ENCODE measurements at regions not wholly inside any gene's neighbourhood (a gene's known extent, or its start where the extent isn't known, plus 50 kb on each side); places are given as distances from the start of the nearest gene placed in this dataset.

DNA sequence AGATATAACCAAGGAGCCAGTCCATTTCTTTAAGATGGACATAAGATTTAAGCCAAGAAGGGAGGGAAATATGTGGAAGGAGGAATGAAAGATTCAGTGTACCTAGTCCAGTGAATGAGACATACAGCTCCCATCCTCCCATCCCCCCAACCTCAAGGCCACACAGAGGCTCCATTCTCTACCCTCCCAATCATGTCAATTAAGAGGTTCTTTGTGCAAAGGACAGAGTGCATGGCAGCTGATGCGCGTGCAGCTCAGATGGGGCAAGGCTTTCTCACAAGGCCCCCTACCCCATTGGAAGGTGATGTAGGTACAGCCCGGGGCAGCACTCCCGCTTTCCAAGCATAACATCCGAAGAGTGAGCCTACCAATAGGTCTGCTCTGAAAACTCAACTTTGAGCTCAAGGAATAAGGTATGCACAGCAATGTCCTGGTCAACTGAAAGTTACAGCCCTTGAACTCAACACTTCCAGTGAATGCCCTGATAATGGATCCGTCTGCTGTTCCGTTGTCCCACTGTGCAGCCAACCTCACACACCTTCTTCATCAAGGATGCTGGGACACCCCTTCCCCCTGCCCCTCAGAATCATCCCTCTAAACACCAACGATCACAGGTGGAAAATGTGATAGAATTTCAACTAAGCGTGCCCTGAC is 458.1 kb downstream of the SOX9 start:
- no peak for DNase-seq (ENCODE audit: low read depth)

GRCh38 chr17:72579990-72580320 is 459.1 kb downstream of the SOX9 start:
- DNase-seq (ENCODE audit: low read depth): no peak

DNA sequence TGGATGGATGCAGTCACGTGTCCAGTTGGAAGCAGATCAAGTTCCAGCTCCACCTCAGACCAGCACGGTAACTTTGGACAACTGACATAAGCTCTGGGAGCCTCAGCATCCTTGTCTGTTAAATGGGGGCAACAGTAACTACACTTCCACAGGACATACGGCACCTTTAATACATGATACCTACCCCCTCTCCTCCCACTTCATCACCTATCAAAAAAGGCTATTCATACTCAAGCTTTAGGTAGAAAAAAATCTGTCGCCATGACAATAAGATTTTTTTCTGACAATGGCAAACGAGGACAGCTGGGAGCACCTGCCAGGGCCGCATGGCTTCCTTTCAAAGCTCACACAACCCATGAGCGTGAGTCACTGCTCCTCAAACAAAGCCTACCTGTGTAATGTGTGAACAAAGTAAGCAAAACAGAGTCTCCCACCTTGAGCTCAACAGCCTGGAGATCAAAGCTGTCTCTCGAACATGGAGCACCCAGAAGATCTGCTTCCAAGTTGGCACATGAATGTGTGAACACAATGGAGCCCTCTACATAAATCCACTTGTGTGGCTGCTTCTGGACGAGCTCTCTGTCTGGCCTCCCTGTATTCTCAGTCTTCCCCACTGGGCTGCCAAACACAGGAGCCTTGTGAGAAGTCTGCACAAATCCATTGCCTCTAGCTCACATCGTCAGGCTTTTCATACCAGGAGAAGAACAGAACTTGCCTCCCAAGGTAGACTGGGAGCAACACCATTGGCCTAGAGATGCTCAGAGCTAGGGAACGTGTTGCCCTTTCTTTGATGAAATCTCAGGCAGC is 459.7 kb downstream of the SOX9 start:
- no peak for DNase-seq (ENCODE audit: low read depth)

- DNase-seq (ENCODE audit: low read depth): no peak
Measured at GRCh38 chr17:72587156-72587555, 466.3 kb downstream of the SOX9 start.

GRCh38 chr17:72587773-72588511 is 467.1 kb downstream of the SOX9 start:
- DNase-seq (ENCODE audit: low read depth): no peak

DNA sequence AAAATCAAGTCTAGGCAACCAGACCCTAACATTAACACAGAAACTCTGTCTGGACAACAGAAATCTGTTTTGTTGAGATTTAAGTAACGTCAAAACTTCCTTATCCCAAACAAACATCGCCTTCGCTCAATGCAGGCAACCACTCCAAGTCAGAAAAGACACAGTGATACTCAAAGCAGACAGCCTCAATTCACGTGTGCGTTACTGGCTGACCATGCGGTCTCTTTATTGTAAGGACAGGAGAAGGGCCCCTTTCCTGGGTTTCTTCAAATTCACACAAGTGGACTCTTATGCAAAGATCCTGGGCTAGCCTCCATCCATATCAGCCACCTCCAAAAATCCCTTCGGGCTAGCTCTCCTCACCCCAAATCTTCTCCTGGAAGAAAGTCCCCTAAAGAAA is 467.7 kb downstream of the SOX9 start:
- DNase-seq (ENCODE audit: low read depth): no peak

DNA sequence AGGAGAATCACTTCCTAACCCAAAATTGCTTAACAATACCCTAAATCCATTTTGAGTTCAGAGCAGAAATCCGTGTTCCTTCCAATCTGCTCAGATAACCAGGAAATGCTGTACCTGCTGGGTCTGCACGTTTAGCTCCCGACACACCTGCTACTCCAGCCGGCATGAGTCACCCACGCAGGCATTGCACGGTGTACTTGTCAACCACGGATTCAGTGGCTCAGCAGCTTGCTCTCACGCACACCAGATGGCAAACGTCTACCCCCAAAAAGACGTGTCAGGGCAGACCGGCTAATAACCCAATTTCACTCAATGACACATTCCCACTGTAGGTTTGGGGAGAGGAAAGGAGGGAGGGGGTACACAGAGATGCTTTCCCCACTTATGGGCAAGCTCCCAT is 468.1 kb downstream of the SOX9 start:
- no peak for DNase-seq (ENCODE audit: low read depth)

DNA sequence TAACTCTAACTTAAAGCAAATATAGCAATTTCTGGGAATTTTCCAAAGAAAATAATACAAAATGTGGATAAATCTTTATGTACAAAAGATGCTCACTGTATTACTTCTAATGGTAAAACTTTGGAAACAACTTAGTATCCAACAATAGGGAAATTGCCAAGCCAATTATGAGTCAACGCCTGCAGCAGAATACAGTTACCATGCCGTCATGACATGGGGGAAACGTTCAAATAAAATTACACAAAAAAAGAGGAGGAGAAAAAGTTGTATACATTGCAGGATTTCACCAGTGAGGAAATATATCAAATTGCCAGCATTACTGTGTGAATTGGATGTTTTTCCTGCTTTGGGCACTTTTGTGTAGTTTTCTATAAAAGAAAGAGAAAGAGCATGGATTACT is 469.6 kb downstream of the SOX9 start:
- DNase-seq (ENCODE audit: low read depth): peak; percentile 71

- DNase-seq (ENCODE audit: low read depth): no peak
Measured at GRCh38 chr17:72590882-72591281, 470.1 kb downstream of the SOX9 start.

DNA sequence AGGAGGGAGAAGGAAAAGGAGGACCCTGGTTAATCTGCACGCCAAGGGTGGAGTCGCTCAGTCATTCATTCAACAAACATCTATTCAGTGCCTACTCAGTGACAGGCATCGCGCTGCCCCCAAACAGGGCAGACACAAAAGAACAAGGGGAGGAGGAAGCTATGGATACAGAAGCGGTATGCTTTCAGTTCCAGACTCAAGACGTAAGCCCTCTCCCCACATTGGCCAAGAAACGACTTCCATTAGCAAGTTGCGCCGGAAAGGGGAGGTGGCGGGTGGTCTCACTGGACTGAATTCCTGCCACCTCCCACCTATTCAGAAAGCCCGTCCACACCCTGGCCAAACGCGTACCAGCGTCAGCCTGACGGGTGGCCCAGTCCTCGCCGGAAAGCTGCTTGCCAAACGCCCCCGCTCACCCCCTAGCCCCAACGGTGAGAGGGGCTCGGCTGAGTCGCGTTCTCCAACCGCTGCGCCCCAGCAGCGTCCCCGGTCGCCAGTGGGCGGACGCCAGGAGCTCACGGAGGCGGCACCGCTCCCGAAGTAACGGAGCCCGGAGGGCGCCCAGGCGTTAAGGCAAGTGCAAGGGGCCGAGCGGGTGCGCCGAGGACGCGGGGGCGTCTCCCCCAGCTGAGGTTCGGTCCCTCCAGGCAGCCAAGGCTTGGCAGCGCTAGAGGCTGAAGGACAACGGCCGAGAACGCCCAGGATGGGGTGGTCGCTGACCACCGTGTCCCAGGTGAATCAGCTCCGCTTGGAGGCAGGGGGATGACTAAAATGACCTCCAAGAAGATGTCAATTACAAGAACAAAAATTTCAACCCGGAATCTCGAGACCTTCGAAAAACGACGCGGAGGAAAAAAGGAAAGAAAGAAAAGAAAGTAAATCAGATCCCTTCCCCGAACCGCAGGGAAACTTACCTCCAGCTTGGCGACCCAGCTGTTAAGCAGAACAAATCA is 470.7 kb downstream of the SOX9 start:
- no peak for DNase-seq (ENCODE audit: low read depth)

- peak; percentile 72 for DNase-seq (ENCODE audit: low read depth)
Measured at GRCh38 chr17:72592242-72592966, 471.6 kb downstream of the SOX9 start.

DNA sequence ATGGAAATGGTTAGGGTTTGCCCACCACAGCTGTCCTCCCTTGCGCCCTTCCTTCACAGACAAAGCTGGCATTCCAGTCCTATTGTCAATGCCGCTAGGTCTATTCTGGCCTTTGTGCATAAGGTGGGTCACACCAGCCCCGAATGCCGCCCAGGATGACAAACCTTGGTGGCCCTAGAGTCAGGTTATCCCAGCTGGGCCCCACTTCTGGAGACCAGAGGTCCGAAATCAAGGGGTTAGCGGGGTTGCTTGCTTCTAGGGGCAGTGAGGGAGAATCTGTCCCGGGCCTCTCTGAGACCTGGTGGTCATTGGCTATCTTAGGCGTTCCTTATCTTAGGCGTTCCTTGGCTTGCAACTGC is 472.1 kb downstream of the SOX9 start:
- no peak for DNase-seq (ENCODE audit: low read depth)

GRCh38 chr17:72594248-72594647 is 473.4 kb downstream of the SOX9 start:
- no peak for DNase-seq (ENCODE audit: low read depth)
